NT2/D1 (cell line): ENCODE measurements at regions not wholly inside any gene's neighbourhood (a gene's known extent, or its start where the extent isn't known, plus 50 kb on each side); places are given as distances from the start of the nearest gene placed in this dataset.

Experiments used
- SUZ12 ChIP-seq: IDR thresholded peaks from 2 replicates; pipeline ENCODE4 v1.6.1; 2011; ENCODE audit not compliant: insufficient read length, insufficient read depth; ENCODE audit errors: extremely low read depth
- YY1 ChIP-seq: IDR thresholded peaks from 2 replicates; pipeline ENCODE4 v1.6.1; 2011; ENCODE audit not compliant: insufficient read length, insufficient read depth
- ZNF274 ChIP-seq: IDR thresholded peaks from 2 replicates; pipeline ENCODE4 v1.6.1; 2011; ENCODE audit warnings: mild to moderate bottlenecking, low read depth, low read length

DNA sequence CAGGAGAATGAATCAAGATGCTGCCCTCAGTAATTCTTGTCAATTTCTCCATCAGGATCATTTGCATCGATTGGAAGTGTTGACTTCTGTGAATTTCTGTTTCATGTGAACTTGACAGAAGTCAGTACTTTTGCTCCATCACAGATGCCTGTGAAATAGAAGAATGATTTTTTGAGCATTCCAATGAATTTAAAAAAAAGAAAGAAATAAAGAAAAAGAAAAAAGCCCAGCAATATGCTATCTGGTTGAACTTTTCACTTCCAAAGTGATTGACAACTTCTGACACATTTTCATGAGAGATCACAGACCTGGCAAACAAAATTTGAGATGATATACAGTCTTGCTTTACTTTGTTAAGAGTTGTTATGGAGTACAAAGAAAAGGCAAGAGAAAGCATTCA is 175.3 kb downstream of the RWDD3 start:
- TF ChIP-seq YY1 (no peak), ZNF274 (no peak), SUZ12 (no peak)
